ENCODE measurements at regions not wholly inside any gene's neighbourhood (a gene's known extent, or its start where the extent isn't known, plus 50 kb on each side); places are given as distances from the start of the nearest gene placed in this dataset.

- no peak for DNase-seq (ENCODE audit: low read depth)
Measured at GRCh38 chr12:24603371-24603770, 345.5 kb downstream of the BCAT1 start.

GRCh38 chr12:24600996-24601395, 347.9 kb downstream of the BCAT1 start:
- no peak for DNase-seq (ENCODE audit: low read depth)

- DNase-seq (ENCODE audit: low read depth) = no peak
Measured at GRCh38 chr12:24600551-24600950, 348.4 kb downstream of the BCAT1 start.

GRCh38 chr12:24599736-24600135, 349.2 kb downstream of the BCAT1 start:
- no peak for DNase-seq (ENCODE audit: low read depth)

GRCh38 chr12:24597580-24597979, 351.3 kb downstream of the BCAT1 start:
- no peak for DNase-seq (ENCODE audit: low read depth)

GRCh38 chr12:24596768-24597388, 352.0 kb downstream of the BCAT1 start:
- no peak for DNase-seq (ENCODE audit: low read depth)

GRCh38 chr12:24595652-24596235, 353.2 kb downstream of the BCAT1 start:
- DNase-seq (ENCODE audit: low read depth) = no peak

GRCh38 chr12:24591715-24592440, 357.0 kb downstream of the BCAT1 start:
- no peak for DNase-seq (ENCODE audit: low read depth)

- no peak for DNase-seq (ENCODE audit: low read depth)
Measured at GRCh38 chr12:24591079-24591626, 357.7 kb downstream of the BCAT1 start.

GRCh38 chr12:24586293-24586692, 362.6 kb downstream of the BCAT1 start:
- DNase-seq (ENCODE audit: low read depth) = no peak

GRCh38 chr12:24584032-24584675, 364.7 kb downstream of the BCAT1 start:
- no peak for DNase-seq (ENCODE audit: low read depth)

- DNase-seq (ENCODE audit: low read depth) = no peak
Measured at GRCh38 chr12:24582954-24583601, 365.8 kb downstream of the BCAT1 start.

- DNase-seq (ENCODE audit: low read depth) = no peak
Measured at GRCh38 chr12:24574538-24574937, 374.4 kb downstream of the BCAT1 start.

GRCh38 chr12:24573621-24574020, 375.3 kb downstream of the BCAT1 start:
- DNase-seq (ENCODE audit: low read depth) = no peak

- no peak for DNase-seq (ENCODE audit: low read depth)
Measured at GRCh38 chr12:24565300-24565699, 383.6 kb downstream of the BCAT1 start.

GRCh38 chr12:24562771-24563431, 386.0 kb downstream of the BCAT1 start:
- DNase-seq (ENCODE audit: low read depth) = no peak

- DNase-seq (ENCODE audit: low read depth) = no peak
Measured at GRCh38 chr12:24561882-24562770, 386.8 kb downstream of the BCAT1 start.

GRCh38 chr12:24561411-24561871, 387.5 kb downstream of the BCAT1 start:
- no peak for DNase-seq (ENCODE audit: low read depth)

GRCh38 chr12:24560831-24561271, 388.1 kb downstream of the BCAT1 start:
- DNase-seq (ENCODE audit: low read depth) = no peak

- DNase-seq (ENCODE audit: low read depth) = no peak
Measured at GRCh38 chr12:24560192-24560775, 388.6 kb downstream of the BCAT1 start.

All from activated T-helper 9 cell treated with anti-CD3 and anti-CD28 coated beads, Interleukin-2, amount 50 U/mL, for 16 hours (primary cell).